ENCODE measurements at regions not wholly inside any gene's neighbourhood (a gene's known extent, or its start where the extent isn't known, plus 50 kb on each side); places are given as distances from the start of the nearest gene placed in this dataset.

GRCh38 chr3:20346916-20347315, 160.9 kb upstream of the SGO1 start:
- TF ChIP-seq CTCF (conservative IDR thresholded peaks at IDR 0.05; ENCODE audit: low read length) (no peak), EZH2phosphoT487 (IDR thresholded peaks at IDR 0.05; ENCODE audit: borderline replicate concordance) (no peak)

All from Loucy (cell line).